Muscle of leg (tissue), 3 donors: ENCODE measurements at regions not wholly inside any gene's neighbourhood (a gene's known extent, or its start where the extent isn't known, plus 50 kb on each side); places are given as distances from the start of the nearest gene placed in this dataset.

Source experiments
- DNase-seq: peaks from one replicate; pipeline ENCODE4 v3.0.0; 2013
- H3K27ac ChIP-seq: one replicate; pipeline ENCODE4 v1.5.1; 2013; ENCODE audit warnings: mild to moderate bottlenecking, low read length, control low read depth
- H3K27me3 ChIP-seq: one replicate; pipeline ENCODE4 v1.6.1; 2013; ENCODE audit warnings: low read length; ENCODE audit not compliant: control insufficient read depth, insufficient read depth
- H3K36me3 ChIP-seq: one replicate; pipeline ENCODE4 v1.6.1; 2013; ENCODE audit warnings: low read length; ENCODE audit not compliant: control insufficient read depth, insufficient read depth
- H3K4me1 ChIP-seq: one replicate; pipeline ENCODE4 v1.6.1; 2013; ENCODE audit warnings: low read length; ENCODE audit not compliant: control insufficient read depth, insufficient read depth
- H3K4me3 ChIP-seq: one replicate; pipeline ENCODE4 v1.5.1; 2013; ENCODE audit warnings: low read length, control low read depth
- H3K9me3 ChIP-seq: replicated peaks from 2 replicates; pipeline ENCODE4 v1.6.1; 2013; ENCODE audit warnings: low read depth, low read length; ENCODE audit not compliant: control insufficient read depth
- WGBS: methylation state at CpG from one replicate; pipeline ENCODE4 v1.1.5; 2013; ENCODE audit warnings: missing lambda C conversion rate; ENCODE audit not compliant: insufficient coverage; 5-methylcytosine and 5-hydroxymethylcytosine counted together

- Histone ChIP-seq H3K4me3 (no peak overlapping the region), H3K4me1 (no peaks in the 10 kb centered on the region), H3K27ac (no peak overlapping the region), H3K9me3 (peaks cover 25% of the 10 kb centered on the region), H3K27me3 (no peaks in the 10 kb centered on the region), H3K36me3 (no peaks in the 10 kb centered on the region)
- DNase-seq = no peak
These were observed 973.1 kb downstream of the TMEM182 start for GRCh38 chr2:103734911-103735310.

- no CpG with 5 or more reads among the region's 3 CpGs for WGBS
These were observed 976.3 kb downstream of the TMEM182 start for GRCh38 chr2:103738108-103738507.

GRCh38 chr2:103738606-103739005, 976.8 kb downstream of the TMEM182 start:
- no peak overlapping the region for H3K27ac ChIP-seq
- H3K27me3 ChIP-seq = no peaks in the 10 kb centered on the region
- no peak overlapping the region for H3K4me3 ChIP-seq
- WGBS = no CpG with 5 or more reads among the region's 1 CpG
- H3K9me3 ChIP-seq = peaks cover 18% of the 10 kb centered on the region
- no peaks in the 10 kb centered on the region for H3K36me3 ChIP-seq
- DNase-seq = no peak
- no peaks in the 10 kb centered on the region for H3K4me1 ChIP-seq

More at GRCh38 chr2:103738108-103738507, 976.3 kb downstream of the TMEM182 start:
- Histone ChIP-seq H3K4me3 (no peak overlapping the region), H3K27me3 (no peaks in the 10 kb centered on the region), H3K27ac (no peak overlapping the region), H3K9me3 (peaks cover 21% of the 10 kb centered on the region), H3K4me1 (no peaks in the 10 kb centered on the region), H3K36me3 (no peaks in the 10 kb centered on the region)
- DNase-seq = no peak

GRCh38 chr2:103739186-103739585, 977.4 kb downstream of the TMEM182 start:
- no peak for DNase-seq
- H3K27me3 ChIP-seq = no peaks in the 10 kb centered on the region
- no peak overlapping the region for H3K27ac ChIP-seq
- H3K4me3 ChIP-seq = no peak overlapping the region
- no peaks in the 10 kb centered on the region for H3K4me1 ChIP-seq
- no peaks in the 10 kb centered on the region for H3K36me3 ChIP-seq
- WGBS = no CpG with 5 or more reads among the region's 3 CpGs
- H3K9me3 ChIP-seq = peaks cover 12% of the 10 kb centered on the region

GRCh38 chr2:103739921-103740320, 978.1 kb downstream of the TMEM182 start:
- H3K27me3 ChIP-seq = no peaks in the 10 kb centered on the region
- no peak overlapping the region for H3K4me3 ChIP-seq
- no peaks in the 10 kb centered on the region for H3K36me3 ChIP-seq
- H3K4me1 ChIP-seq = no peaks in the 10 kb centered on the region
- H3K9me3 ChIP-seq = peaks cover 9% of the 10 kb centered on the region
- H3K27ac ChIP-seq = no peak overlapping the region
- no peak for DNase-seq
- 71% methylated on average over 1 of the region's 1 CpG for WGBS

GRCh38 chr2:103740631-103741030, 978.8 kb downstream of the TMEM182 start:
- Histone ChIP-seq H3K9me3 (peaks cover 3% of the 10 kb centered on the region), H3K36me3 (no peaks in the 10 kb centered on the region), H3K27ac (no peak overlapping the region), H3K27me3 (no peaks in the 10 kb centered on the region), H3K4me3 (no peak overlapping the region), H3K4me1 (no peaks in the 10 kb centered on the region)
- no CpG with 5 or more reads among the region's 1 CpG for WGBS
- DNase-seq = no peak

GRCh38 chr2:103743195-103743594, 981.4 kb downstream of the TMEM182 start:
- Histone ChIP-seq H3K4me3 (no peak overlapping the region), H3K36me3 (no peaks in the 10 kb centered on the region), H3K27me3 (no peaks in the 10 kb centered on the region), H3K9me3 (no peaks in the 10 kb centered on the region), H3K4me1 (no peaks in the 10 kb centered on the region), H3K27ac (no peak overlapping the region)
- DNase-seq = no peak

GRCh38 chr2:103754530-103754929, 992.7 kb downstream of the TMEM182 start:
- Histone ChIP-seq H3K27me3 (no peaks in the 10 kb centered on the region), H3K9me3 (no peaks in the 10 kb centered on the region), H3K4me3 (no peak overlapping the region), H3K27ac (no peak overlapping the region), H3K4me1 (no peaks in the 10 kb centered on the region), H3K36me3 (no peaks in the 10 kb centered on the region)
- WGBS = 50% methylated on average over 1 of the region's 2 CpGs
- DNase-seq = no peak

GRCh38 chr2:103773884-103774283, 1012.1 kb downstream of the TMEM182 start:
- Histone ChIP-seq H3K9me3 (no peaks in the 10 kb centered on the region), H3K27ac (no peak overlapping the region), H3K4me3 (no peak overlapping the region), H3K4me1 (no peaks in the 10 kb centered on the region), H3K27me3 (no peaks in the 10 kb centered on the region), H3K36me3 (no peaks in the 10 kb centered on the region)
- no peak for DNase-seq
- WGBS = no CpG with 5 or more reads among the region's 4 CpGs

GRCh38 chr2:103780088-103780702, 1018.4 kb downstream of the TMEM182 start:
- no peak overlapping the region for H3K4me3 ChIP-seq
- no CpG with 5 or more reads among the region's 4 CpGs for WGBS

GRCh38 chr2:103781313-103781712, 1019.5 kb downstream of the TMEM182 start:
- no CpG with 5 or more reads among the region's 2 CpGs for WGBS
- H3K36me3 ChIP-seq = no peaks in the 10 kb centered on the region
- H3K9me3 ChIP-seq = no peaks in the 10 kb centered on the region
- H3K4me3 ChIP-seq = no peak overlapping the region
- no peak overlapping the region for H3K27ac ChIP-seq
- no peaks in the 10 kb centered on the region for H3K4me1 ChIP-seq
- no peaks in the 10 kb centered on the region for H3K27me3 ChIP-seq
- DNase-seq = no peak

More at GRCh38 chr2:103780088-103780702, 1018.4 kb downstream of the TMEM182 start:
- H3K27me3 ChIP-seq = no peaks in the 10 kb centered on the region
- no peaks in the 10 kb centered on the region for H3K36me3 ChIP-seq
- H3K9me3 ChIP-seq = no peaks in the 10 kb centered on the region
- no peaks in the 10 kb centered on the region for H3K4me1 ChIP-seq
- no peak overlapping the region for H3K27ac ChIP-seq
- no peak for DNase-seq
